HUES6 (cell line): ENCODE measurements at regions not wholly inside any gene's neighbourhood (a gene's known extent, or its start where the extent isn't known, plus 50 kb on each side); places are given as distances from the start of the nearest gene placed in this dataset.

Experiments
- H3K27ac ChIP-seq: 2 replicates; pipeline ENCODE4 v1.7.0; 2013; ENCODE audit warnings: low read depth, mild to moderate bottlenecking, low read length, inconsistent platforms
- H3K27me3 ChIP-seq: 2 replicates; pipeline ENCODE4 v1.6.1; 2013; ENCODE audit warnings: low read length; ENCODE audit not compliant: control insufficient read depth, insufficient read depth
- H3K36me3 ChIP-seq: 2 replicates; pipeline ENCODE4 v1.6.1; 2013; ENCODE audit warnings: low read length; ENCODE audit not compliant: control insufficient read depth, insufficient read depth
- H3K4me1 ChIP-seq: 2 replicates; pipeline ENCODE4 v1.6.1; 2013; ENCODE audit warnings: low read length; ENCODE audit not compliant: control insufficient read depth, insufficient read depth
- H3K4me3 ChIP-seq: 2 replicates; pipeline ENCODE4 v1.5.1; 2013; ENCODE audit warnings: low read depth, low read length
- H3K9ac ChIP-seq: one replicate; pipeline ENCODE4 v1.6.1; 2013; ENCODE audit warnings: mild to moderate bottlenecking, low read length
- H3K9me3 ChIP-seq: 2 replicates; pipeline ENCODE4 v1.6.1; 2013; ENCODE audit warnings: low read depth, low read length; ENCODE audit not compliant: control insufficient read depth, insufficient read depth

GRCh38 chr16:85265161-85265784, 153.0 kb upstream of the CIBAR2 start:
- H3K27me3 ChIP-seq = no peaks in the 10 kb centered on the region
- no peaks in the 10 kb centered on the region for H3K36me3 ChIP-seq
- no peak overlapping the region for H3K4me3 ChIP-seq
- H3K9ac ChIP-seq = no peak overlapping the region
- no peaks in the 10 kb centered on the region for H3K9me3 ChIP-seq
- no peaks in the 10 kb centered on the region; the same call in 1 of the 2 replicates for H3K4me1 ChIP-seq
- no peak overlapping the region for H3K27ac ChIP-seq

- H3K4me1 ChIP-seq = no peaks in the 10 kb centered on the region; the same call in 1 of the 2 replicates
- H3K36me3 ChIP-seq = no peaks in the 10 kb centered on the region
- no peak overlapping the region for H3K27ac ChIP-seq
- H3K9me3 ChIP-seq = no peaks in the 10 kb centered on the region
- no peaks in the 10 kb centered on the region for H3K27me3 ChIP-seq
- H3K4me3 ChIP-seq = no peak overlapping the region
- H3K9ac ChIP-seq = no peak overlapping the region
Observed at GRCh38 chr16:85265810-85266209, 153.5 kb upstream of the CIBAR2 start.

- no peaks in the 10 kb centered on the region for H3K9me3 ChIP-seq
- H3K36me3 ChIP-seq = no peaks in the 10 kb centered on the region
- no peak overlapping the region for H3K9ac ChIP-seq
- H3K27me3 ChIP-seq = no peaks in the 10 kb centered on the region
- no peak overlapping the region for H3K27ac ChIP-seq
- peaks cover 1% of the 10 kb centered on the region; the same call in 1 of the 2 replicates for H3K4me1 ChIP-seq
- H3K4me3 ChIP-seq = no peak overlapping the region
Observed at GRCh38 chr16:85266857-85267256, 154.6 kb upstream of the CIBAR2 start.

- Histone ChIP-seq H3K36me3 (no peaks in the 10 kb centered on the region), H3K9me3 (no peaks in the 10 kb centered on the region), H3K4me3 (no peak overlapping the region), H3K4me1 (peaks cover 3% of the 10 kb centered on the region; the same call in 1 of the 2 replicates), H3K27ac (no peak overlapping the region), H3K27me3 (no peaks in the 10 kb centered on the region), H3K9ac (no peak overlapping the region)
Observed at GRCh38 chr16:85267414-85267945, 155.2 kb upstream of the CIBAR2 start.

DNA sequence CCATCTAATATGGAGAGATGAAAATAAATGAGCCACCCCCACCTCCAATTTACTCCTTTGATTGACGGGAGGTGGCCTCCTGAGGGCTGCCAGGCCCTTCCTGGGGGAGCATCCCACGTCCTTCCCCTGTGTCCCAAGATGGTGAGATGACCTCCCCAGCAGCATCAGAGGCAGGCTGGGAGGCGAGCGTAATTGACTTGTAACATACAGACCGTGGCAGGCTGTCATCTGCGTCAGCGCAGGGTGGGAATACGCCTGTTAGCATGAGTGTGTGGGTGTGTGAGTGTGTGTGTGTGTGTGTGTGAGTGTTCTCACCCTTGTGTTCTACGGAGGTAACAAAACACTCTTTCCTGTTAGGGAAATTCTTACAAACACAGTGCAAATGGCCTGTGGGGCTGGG, 156.9 kb upstream of the CIBAR2 start:
- Histone ChIP-seq H3K27me3 (no peaks in the 10 kb centered on the region), H3K4me1 (peaks cover 3% of the 10 kb centered on the region; the same call in 1 of the 2 replicates), H3K36me3 (no peaks in the 10 kb centered on the region), H3K4me3 (no peak overlapping the region), H3K27ac (no peak overlapping the region), H3K9ac (no peak overlapping the region), H3K9me3 (no peaks in the 10 kb centered on the region)

DNA sequence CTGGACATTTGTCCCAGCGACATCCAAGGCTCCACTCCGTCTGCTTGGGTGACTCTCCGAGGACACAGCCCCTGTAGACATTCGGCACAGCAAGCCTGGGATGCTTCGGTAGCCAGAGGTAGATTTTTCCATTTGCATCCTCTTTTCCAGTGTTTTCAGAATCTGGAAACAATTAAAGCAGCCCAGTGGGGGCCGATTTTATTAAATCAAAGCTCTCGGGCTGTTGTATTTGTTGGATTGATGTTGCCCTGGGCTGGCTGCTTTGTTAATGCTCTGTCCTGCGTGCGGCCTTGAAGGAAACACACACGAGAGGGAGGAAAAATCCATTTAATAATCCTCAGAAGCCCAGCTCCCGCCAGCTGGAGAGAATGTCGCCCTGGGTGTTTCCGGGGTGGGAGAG, 158.1 kb upstream of the CIBAR2 start:
- no peak overlapping the region for H3K9ac ChIP-seq
- H3K9me3 ChIP-seq = no peaks in the 10 kb centered on the region
- H3K27me3 ChIP-seq = no peaks in the 10 kb centered on the region
- H3K4me1 ChIP-seq = peaks cover 3% of the 10 kb centered on the region; the same call in 1 of the 2 replicates
- H3K4me3 ChIP-seq = no peak overlapping the region
- H3K36me3 ChIP-seq = no peaks in the 10 kb centered on the region
- no peak overlapping the region for H3K27ac ChIP-seq

GRCh38 chr16:85271198-85271597, 158.9 kb upstream of the CIBAR2 start:
- H3K4me1 ChIP-seq = peaks cover 3% of the 10 kb centered on the region; the same call in 1 of the 2 replicates
- H3K9ac ChIP-seq = no peak overlapping the region
- no peaks in the 10 kb centered on the region for H3K27me3 ChIP-seq
- no peak overlapping the region for H3K4me3 ChIP-seq
- H3K9me3 ChIP-seq = no peaks in the 10 kb centered on the region
- no peaks in the 10 kb centered on the region for H3K36me3 ChIP-seq
- H3K27ac ChIP-seq = no peak overlapping the region

GRCh38 chr16:85273293-85273692, 161.0 kb upstream of the CIBAR2 start:
- Histone ChIP-seq H3K27me3 (no peaks in the 10 kb centered on the region), H3K36me3 (no peaks in the 10 kb centered on the region), H3K4me1 (peaks cover 3% of the 10 kb centered on the region; the same call in 1 of the 2 replicates), H3K27ac (no peak overlapping the region), H3K9me3 (no peaks in the 10 kb centered on the region), H3K4me3 (no peak overlapping the region), H3K9ac (no peak overlapping the region)

DNA sequence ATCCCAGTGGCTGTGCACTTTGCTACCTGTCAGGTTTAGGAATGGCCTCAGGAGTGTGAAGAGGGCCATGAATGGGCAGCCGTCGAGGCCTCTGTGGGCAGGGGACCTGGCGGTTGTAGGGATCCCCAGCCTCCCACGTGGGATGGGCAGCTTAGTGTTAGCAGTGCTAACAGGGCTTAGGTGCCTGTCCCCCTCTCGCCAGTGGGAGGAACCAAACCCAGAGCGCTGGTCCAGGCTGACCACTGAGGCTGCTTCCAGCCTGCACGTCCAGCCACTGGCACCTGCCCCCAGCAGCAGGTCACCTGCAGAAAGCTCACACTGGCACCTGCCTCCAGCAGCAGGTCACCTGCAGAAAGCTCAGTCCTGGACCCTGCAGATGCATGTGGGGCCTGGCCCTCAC, 162.2 kb upstream of the CIBAR2 start:
- no peaks in the 10 kb centered on the region for H3K36me3 ChIP-seq
- H3K27me3 ChIP-seq = no peaks in the 10 kb centered on the region

GRCh38 chr16:85274924-85275323, 162.7 kb upstream of the CIBAR2 start:
- H3K9ac ChIP-seq = no peak overlapping the region

More for the DNA sequence above, 162.2 kb upstream of the CIBAR2 start:
- Histone ChIP-seq H3K4me1 (peaks cover 6% of the 10 kb centered on the region; the same call in 1 of the 2 replicates), H3K4me3 (no peak overlapping the region), H3K9me3 (no peaks in the 10 kb centered on the region), H3K9ac (no peak overlapping the region), H3K27ac (no peak overlapping the region)

GRCh38 chr16:85275533-85276249, 163.4 kb upstream of the CIBAR2 start:
- H3K4me3 ChIP-seq = no peak overlapping the region

More at GRCh38 chr16:85274924-85275323, 162.7 kb upstream of the CIBAR2 start:
- Histone ChIP-seq H3K27me3 (no peaks in the 10 kb centered on the region), H3K36me3 (no peaks in the 10 kb centered on the region), H3K9me3 (no peaks in the 10 kb centered on the region), H3K27ac (no peak overlapping the region), H3K4me3 (no peak overlapping the region), H3K4me1 (peaks cover 9% of the 10 kb centered on the region; the same call in 1 of the 2 replicates)

More at GRCh38 chr16:85275533-85276249, 163.4 kb upstream of the CIBAR2 start:
- Histone ChIP-seq H3K9ac (no peak overlapping the region), H3K27me3 (no peaks in the 10 kb centered on the region), H3K27ac (no peak overlapping the region), H3K4me1 (peaks cover 9% of the 10 kb centered on the region; the same call in 1 of the 2 replicates), H3K9me3 (no peaks in the 10 kb centered on the region), H3K36me3 (no peaks in the 10 kb centered on the region)
